ENCODE measurements at regions not wholly inside any gene's neighbourhood (a gene's known extent, or its start where the extent isn't known, plus 50 kb on each side); places are given as distances from the start of the nearest gene placed in this dataset.

DNA sequence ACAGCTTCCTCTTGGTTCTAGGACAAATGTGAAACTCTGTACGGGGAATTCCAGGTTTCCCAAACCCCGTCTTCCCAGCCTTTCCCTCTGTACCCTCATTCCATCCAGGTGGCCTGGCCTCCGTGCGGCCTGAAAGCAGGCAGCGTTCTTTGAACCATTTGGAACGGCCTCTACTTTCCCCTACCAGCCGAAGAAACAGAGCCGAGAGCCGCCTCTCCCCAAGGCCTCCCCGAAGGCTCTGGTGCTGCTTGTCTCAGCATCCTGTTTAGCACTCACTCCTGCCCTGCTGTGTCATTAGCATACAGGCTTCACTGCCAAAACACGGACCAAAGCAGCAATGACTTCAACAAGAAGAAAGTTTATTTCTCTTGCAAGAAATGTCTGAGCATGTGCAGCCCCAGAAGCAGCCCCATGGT is 137.7 kb downstream of the HSD17B3 start:
- no peak for DNase-seq (ENCODE audit: low read depth)
- TF ChIP-seq, protein P1, sequence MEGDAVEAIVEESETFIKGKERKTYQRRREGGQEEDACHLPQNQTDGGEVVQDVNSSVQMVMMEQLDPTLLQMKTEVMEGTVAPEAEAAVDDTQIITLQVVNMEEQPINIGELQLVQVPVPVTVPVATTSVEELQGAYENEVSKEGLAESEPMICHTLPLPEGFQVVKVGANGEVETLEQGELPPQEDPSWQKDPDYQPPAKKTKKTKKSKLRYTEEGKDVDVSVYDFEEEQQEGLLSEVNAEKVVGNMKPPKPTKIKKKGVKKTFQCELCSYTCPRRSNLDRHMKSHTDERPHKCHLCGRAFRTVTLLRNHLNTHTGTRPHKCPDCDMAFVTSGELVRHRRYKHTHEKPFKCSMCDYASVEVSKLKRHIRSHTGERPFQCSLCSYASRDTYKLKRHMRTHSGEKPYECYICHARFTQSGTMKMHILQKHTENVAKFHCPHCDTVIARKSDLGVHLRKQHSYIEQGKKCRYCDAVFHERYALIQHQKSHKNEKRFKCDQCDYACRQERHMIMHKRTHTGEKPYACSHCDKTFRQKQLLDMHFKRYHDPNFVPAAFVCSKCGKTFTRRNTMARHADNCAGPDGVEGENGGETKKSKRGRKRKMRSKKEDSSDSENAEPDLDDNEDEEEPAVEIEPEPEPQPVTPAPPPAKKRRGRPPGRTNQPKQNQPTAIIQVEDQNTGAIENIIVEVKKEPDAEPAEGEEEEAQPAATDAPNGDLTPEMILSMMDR (IDR thresholded peaks at IDR 0.05; ENCODE audit: low read length, missing control alignments) = no peak
- H3K4me3 ChIP-seq (replicated peaks; ENCODE audit: low read depth, low read length) = no peak overlapping the region

DNA sequence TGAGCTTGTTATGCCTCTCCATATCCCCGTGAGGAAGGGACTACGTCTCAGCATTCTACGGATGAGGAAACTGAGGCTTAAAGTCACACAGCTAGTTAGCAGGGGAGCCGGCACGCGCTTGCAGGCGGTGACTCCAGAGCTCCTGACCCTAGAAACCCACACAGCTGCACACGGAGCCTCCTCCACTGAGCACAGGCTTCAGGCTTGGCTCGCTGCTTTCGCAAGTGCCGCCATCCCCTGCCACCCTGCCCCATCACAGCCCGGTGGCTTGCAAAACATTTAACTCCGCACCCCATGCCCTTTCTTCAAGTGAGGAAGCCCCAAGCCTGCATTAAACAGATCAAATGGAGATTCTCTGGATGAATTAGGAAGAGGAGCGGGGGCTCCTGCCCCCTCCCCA is 138.3 kb downstream of the HSD17B3 start:
- no peak overlapping the region for H3K4me3 ChIP-seq (replicated peaks; ENCODE audit: low read depth, low read length)
- no peak for DNase-seq (ENCODE audit: low read depth)
- TF ChIP-seq, protein P1 (IDR thresholded peaks at IDR 0.05; ENCODE audit: low read length, missing control alignments) = no peak

DNA sequence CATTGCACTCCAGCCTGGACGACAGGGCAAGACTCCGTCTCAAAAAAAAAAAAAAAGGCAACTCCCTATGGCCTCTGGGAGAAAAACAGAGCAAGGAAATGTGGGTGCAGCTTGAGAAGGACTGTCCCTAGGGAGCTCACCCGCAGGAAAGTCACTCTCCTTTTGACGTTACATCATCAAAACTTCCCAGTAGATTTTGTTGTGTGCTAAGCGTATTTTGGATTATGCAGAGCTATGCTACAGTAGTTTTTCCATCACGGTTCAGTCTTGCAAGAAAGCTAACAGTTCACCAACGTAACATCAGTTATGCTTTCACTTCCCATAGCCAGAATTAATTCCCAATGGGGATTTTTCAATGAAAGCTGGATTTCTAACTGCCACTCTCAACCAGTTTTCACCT is 138.8 kb downstream of the HSD17B3 start:
- TF ChIP-seq, protein P1 (IDR thresholded peaks at IDR 0.05; ENCODE audit: low read length, missing control alignments) = no peak
- DNase-seq (ENCODE audit: low read depth) = no peak
- H3K4me3 ChIP-seq (replicated peaks; ENCODE audit: low read depth, low read length) = no peak overlapping the region

- TF ChIP-seq, protein P1 (IDR thresholded peaks at IDR 0.05; ENCODE audit: low read length, missing control alignments) = no peak
- DNase-seq (ENCODE audit: low read depth) = no peak
Measured at GRCh38 chr9:96161819-96162218, 140.2 kb downstream of the HSD17B3 start.

DNA sequence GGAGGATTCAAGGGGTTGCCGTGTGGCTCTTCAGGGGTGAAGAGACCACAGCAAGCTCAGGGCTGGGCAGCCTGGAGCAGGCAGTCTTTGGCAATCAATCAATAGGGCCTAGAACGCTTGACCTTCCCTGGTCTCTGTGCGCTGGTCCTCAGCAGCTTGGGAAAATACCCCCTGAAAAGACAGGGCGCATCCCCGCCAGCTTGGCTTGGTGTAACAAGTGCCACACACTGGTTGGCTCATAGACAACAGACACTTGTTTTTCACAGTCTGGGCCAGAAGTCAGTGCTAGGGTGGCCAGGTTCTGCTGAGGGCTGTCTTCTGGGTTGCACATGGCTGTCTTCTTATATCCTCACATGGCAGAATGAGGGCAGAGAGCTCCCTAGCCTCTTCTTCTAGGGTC is 141.1 kb downstream of the HSD17B3 start:
- TF ChIP-seq, protein P1 (IDR thresholded peaks at IDR 0.05; ENCODE audit: low read length, missing control alignments) = no peak
- DNase-seq (ENCODE audit: low read depth) = no peak
- H3K4me3 ChIP-seq (replicated peaks; ENCODE audit: low read depth, low read length) = no peak overlapping the region

More at GRCh38 chr9:96161819-96162218, 140.2 kb downstream of the HSD17B3 start:
- no peak overlapping the region for H3K4me3 ChIP-seq (replicated peaks; ENCODE audit: low read depth, low read length)

DNA sequence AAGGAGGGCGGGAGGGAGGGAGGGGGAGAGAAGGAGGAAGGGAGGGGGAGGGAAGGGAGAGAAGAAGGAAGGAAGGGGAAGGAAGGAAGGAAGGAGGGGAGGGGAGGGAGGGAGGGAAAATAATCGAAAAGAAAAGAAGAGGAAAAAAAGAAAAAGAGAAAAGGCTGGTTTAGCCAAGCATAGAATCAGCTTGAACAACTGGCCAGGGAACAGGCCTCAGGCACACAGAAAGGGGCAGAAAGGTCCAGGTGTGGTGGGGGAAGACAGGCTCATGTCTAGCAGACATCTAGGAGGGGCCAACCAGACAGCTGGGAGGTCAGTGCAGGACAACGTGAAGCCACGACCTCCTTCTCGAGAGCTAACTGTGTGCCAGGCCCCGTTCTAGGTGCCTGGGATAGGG is 141.8 kb downstream of the HSD17B3 start:
- DNase-seq (ENCODE audit: low read depth) = no peak
- no peak overlapping the region for H3K4me3 ChIP-seq (replicated peaks; ENCODE audit: low read depth, low read length)
- TF ChIP-seq, protein P1 (IDR thresholded peaks at IDR 0.05; ENCODE audit: low read length, missing control alignments) = no peak

DNA sequence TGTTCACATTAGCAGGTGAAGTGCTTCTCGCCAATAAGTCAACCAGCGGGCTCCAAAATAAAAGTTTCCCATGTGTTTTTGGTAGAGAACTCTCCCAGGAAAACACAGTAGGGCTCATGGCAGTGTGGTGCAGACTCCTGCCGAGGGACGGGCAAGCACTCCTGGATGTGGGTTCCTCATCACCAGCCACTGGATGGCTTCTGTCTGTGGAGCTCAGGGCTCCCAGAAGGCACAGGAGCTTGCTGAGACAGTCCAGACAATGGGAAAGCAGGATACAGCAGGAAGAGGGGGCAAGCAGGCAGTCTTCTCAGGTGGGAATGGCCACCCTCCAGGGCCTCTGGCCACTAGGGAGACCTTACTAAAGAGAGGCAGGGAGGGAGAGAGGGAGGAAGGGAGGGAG is 142.4 kb downstream of the HSD17B3 start:
- no peak for DNase-seq (ENCODE audit: low read depth)

More for the DNA sequence above, 142.4 kb downstream of the HSD17B3 start:
- TF ChIP-seq, protein P1 (IDR thresholded peaks at IDR 0.05; ENCODE audit: low read length, missing control alignments) = no peak
- no peak overlapping the region for H3K4me3 ChIP-seq (replicated peaks; ENCODE audit: low read depth, low read length)
